ENCODE measurements at regions not wholly inside any gene's neighbourhood (a gene's known extent, or its start where the extent isn't known, plus 50 kb on each side); places are given as distances from the start of the nearest gene placed in this dataset.

- no peak for DNase-seq (ENCODE audit: extremely low read depth in 1 of 11, low read depth in 9 of 11, low spot score in 4 of 11)
These were observed 240.0 kb upstream of the RPS6KA3 start for GRCh38 chrX:20506739-20507138.

GRCh38 chrX:20500949-20501348 lies 234.2 kb upstream of the RPS6KA3 start:
- DNase-seq (ENCODE audit: extremely low read depth in 1 of 11, low read depth in 9 of 11, low spot score in 4 of 11), result no peak

GRCh38 chrX:20500171-20500865 lies 233.6 kb upstream of the RPS6KA3 start:
- DNase-seq (ENCODE audit: extremely low read depth in 1 of 11, low read depth in 9 of 11, low spot score in 4 of 11), result no peak

- DNase-seq (ENCODE audit: extremely low read depth in 1 of 11, low read depth in 9 of 11, low spot score in 4 of 11), result no peak
These were observed 233.1 kb upstream of the RPS6KA3 start for GRCh38 chrX:20499763-20500162.

- DNase-seq (ENCODE audit: extremely low read depth in 1 of 11, low read depth in 9 of 11, low spot score in 4 of 11), result no peak
These were observed 232.3 kb upstream of the RPS6KA3 start for GRCh38 chrX:20498851-20499635.

GRCh38 chrX:20495575-20495974 lies 228.9 kb upstream of the RPS6KA3 start:
- DNase-seq (ENCODE audit: extremely low read depth in 1 of 11, low read depth in 9 of 11, low spot score in 4 of 11), result no peak

- no peak for DNase-seq (ENCODE audit: extremely low read depth in 1 of 11, low read depth in 9 of 11, low spot score in 4 of 11)
These were observed 221.8 kb upstream of the RPS6KA3 start for GRCh38 chrX:20488473-20488872.

- no peak for DNase-seq (ENCODE audit: extremely low read depth in 1 of 11, low read depth in 9 of 11, low spot score in 4 of 11)
These were observed 220.5 kb upstream of the RPS6KA3 start for GRCh38 chrX:20487227-20487626.

- DNase-seq (ENCODE audit: extremely low read depth in 1 of 11, low read depth in 9 of 11, low spot score in 4 of 11), result no peak
These were observed 214.9 kb upstream of the RPS6KA3 start for GRCh38 chrX:20481632-20482031.

GRCh38 chrX:20479896-20480295 lies 213.2 kb upstream of the RPS6KA3 start:
- DNase-seq (ENCODE audit: extremely low read depth in 1 of 11, low read depth in 9 of 11, low spot score in 4 of 11), result no peak

- no peak for DNase-seq (ENCODE audit: extremely low read depth in 1 of 11, low read depth in 9 of 11, low spot score in 4 of 11)
These were observed 212.3 kb upstream of the RPS6KA3 start for GRCh38 chrX:20479048-20479447.

- DNase-seq (ENCODE audit: extremely low read depth in 1 of 11, low read depth in 9 of 11, low spot score in 4 of 11), result no peak
These were observed 211.3 kb upstream of the RPS6KA3 start for GRCh38 chrX:20477836-20478524.

GRCh38 chrX:20477219-20477618 lies 210.5 kb upstream of the RPS6KA3 start:
- DNase-seq (ENCODE audit: extremely low read depth in 1 of 11, low read depth in 9 of 11, low spot score in 4 of 11), result no peak

- no peak for DNase-seq (ENCODE audit: extremely low read depth in 1 of 11, low read depth in 9 of 11, low spot score in 4 of 11)
These were observed 206.0 kb upstream of the RPS6KA3 start for GRCh38 chrX:20472620-20473258.

- DNase-seq (ENCODE audit: extremely low read depth in 1 of 11, low read depth in 9 of 11, low spot score in 4 of 11), result no peak
These were observed 205.4 kb upstream of the RPS6KA3 start for GRCh38 chrX:20472148-20472547.

- no peak for DNase-seq (ENCODE audit: extremely low read depth in 1 of 11, low read depth in 9 of 11, low spot score in 4 of 11)
These were observed 204.8 kb upstream of the RPS6KA3 start for GRCh38 chrX:20471483-20471882.

GRCh38 chrX:20463296-20464075 lies 196.8 kb upstream of the RPS6KA3 start:
- no peak for DNase-seq (ENCODE audit: extremely low read depth in 1 of 11, low read depth in 9 of 11, low spot score in 4 of 11)

- peak in 1 of 11 donors; percentile 2 for DNase-seq (ENCODE audit: extremely low read depth in 1 of 11, low read depth in 9 of 11, low spot score in 4 of 11)
These were observed 194.9 kb upstream of the RPS6KA3 start for GRCh38 chrX:20461576-20461975.

GRCh38 chrX:20461002-20461401 lies 194.3 kb upstream of the RPS6KA3 start:
- no peak for DNase-seq (ENCODE audit: extremely low read depth in 1 of 11, low read depth in 9 of 11, low spot score in 4 of 11)

Measured in renal cortex interstitium (tissue), 11 donors.